Central memory CD4-positive, alpha-beta T cell (primary cell): ENCODE measurements at regions not wholly inside any gene's neighbourhood (a gene's known extent, or its start where the extent isn't known, plus 50 kb on each side); places are given as distances from the start of the nearest gene placed in this dataset.

ENCODE experiments used
- DNase-seq: peaks from one replicate; pipeline ENCODE4 v3.0.0; 2022

- DNase-seq, result peak; percentile 17
Observed at GRCh38 chr10:42933448-42934340, 143.2 kb upstream of the RET start.

DNA sequence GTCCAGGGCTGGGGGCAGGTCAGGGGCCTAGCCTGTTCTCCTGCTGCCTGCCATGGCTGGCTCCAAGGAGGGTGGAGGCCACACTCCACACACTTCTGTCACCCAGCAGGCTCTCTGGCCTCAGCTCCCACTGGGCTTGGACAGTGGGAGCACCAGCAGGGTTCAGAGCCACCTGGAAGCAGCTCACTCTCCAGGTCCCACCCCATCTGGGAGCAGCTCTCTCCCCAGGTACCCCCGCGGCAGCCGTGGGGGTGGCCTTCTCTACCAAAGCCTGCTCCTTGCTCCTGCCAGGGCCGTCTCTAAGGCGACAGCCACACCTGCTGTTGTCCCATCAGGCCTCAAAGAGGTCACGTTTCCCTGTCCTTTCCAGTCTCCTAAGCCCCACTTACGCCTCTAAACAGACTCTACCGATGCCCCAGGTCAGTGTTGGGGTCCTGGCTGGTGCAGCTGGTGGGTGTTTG is 142.5 kb upstream of the RET start:
- no peak for DNase-seq

DNA sequence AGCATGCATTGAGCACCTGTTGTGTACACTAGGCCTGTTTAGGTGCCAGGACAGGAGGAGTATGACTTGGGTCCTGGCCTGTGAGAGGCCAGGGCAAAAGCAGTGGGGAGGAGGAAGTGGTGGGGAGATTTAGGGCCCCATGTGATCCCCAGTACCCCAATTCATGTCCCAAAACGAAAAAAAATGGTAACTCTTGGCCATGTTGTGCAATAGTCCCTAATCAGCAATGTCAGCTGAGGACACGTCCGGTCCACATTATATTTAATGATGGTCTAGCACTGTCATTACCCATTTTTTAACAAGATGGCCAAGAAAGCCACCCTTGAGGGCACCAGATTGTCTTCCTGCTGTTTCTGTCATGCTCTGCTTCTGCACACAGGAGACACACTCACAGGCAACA is 142.0 kb upstream of the RET start:
- DNase-seq, result no peak

GRCh38 chr10:42935466-42935865 is 141.4 kb upstream of the RET start:
- no peak for DNase-seq

- DNase-seq, result no peak
Observed at GRCh38 chr10:42936580-42936979, 140.3 kb upstream of the RET start.

- no peak for DNase-seq
Observed at GRCh38 chr10:42937048-42937447, 139.8 kb upstream of the RET start.

GRCh38 chr10:42937649-42938180 is 139.2 kb upstream of the RET start:
- no peak for DNase-seq

- no peak for DNase-seq
Observed at GRCh38 chr10:42938351-42938750, 138.5 kb upstream of the RET start.

DNA sequence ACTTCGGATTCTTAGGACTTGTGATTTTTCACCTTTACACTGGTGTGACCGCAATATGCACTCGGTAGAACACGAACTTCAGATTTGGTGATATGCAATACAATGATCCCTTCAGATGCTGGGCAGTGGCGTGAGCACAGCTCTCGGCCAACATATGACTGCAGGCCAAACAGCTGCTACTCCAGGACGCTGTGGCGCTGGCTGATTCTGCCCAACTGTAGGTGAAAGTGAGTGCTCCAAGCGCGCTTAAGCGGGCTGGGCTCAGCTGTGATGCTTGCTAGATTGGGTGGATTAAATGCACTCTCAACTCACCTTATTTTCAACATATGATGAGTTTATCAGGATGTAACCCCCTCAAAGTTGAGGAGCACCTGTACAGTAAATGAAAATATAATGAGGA is 137.6 kb upstream of the RET start:
- no peak for DNase-seq

- DNase-seq, result no peak
Observed at GRCh38 chr10:42939685-42940366, 137.0 kb upstream of the RET start.

- DNase-seq, result no peak
Observed at GRCh38 chr10:42940487-42941294, 136.2 kb upstream of the RET start.

DNA sequence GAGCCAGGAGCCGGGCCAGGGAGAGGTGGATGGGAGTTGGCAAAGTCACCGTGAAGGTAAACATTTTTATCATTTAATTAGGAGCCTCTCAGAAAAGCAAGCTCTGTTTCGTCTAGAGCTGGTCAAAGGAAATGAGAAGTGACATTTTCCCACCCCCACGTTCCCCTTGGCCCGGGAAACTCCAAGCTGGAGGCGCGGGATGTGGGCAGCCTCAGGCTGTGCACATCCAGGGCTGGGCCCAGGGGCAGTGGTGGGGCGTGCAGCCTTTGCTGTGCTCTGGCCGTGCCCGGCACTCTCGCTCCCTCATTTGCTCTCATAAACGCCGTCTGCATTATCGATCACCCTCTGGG is 135.6 kb upstream of the RET start:
- DNase-seq, result no peak

GRCh38 chr10:42941790-42942189 is 135.1 kb upstream of the RET start:
- no peak for DNase-seq

- no peak for DNase-seq
Observed at GRCh38 chr10:42942279-42942950, 134.5 kb upstream of the RET start.

GRCh38 chr10:42943025-42943818 is 133.6 kb upstream of the RET start:
- DNase-seq, result no peak

GRCh38 chr10:42948040-42948439 is 128.8 kb upstream of the RET start:
- DNase-seq, result no peak

GRCh38 chr10:42949287-42949686 is 127.6 kb upstream of the RET start:
- DNase-seq, result no peak

DNA sequence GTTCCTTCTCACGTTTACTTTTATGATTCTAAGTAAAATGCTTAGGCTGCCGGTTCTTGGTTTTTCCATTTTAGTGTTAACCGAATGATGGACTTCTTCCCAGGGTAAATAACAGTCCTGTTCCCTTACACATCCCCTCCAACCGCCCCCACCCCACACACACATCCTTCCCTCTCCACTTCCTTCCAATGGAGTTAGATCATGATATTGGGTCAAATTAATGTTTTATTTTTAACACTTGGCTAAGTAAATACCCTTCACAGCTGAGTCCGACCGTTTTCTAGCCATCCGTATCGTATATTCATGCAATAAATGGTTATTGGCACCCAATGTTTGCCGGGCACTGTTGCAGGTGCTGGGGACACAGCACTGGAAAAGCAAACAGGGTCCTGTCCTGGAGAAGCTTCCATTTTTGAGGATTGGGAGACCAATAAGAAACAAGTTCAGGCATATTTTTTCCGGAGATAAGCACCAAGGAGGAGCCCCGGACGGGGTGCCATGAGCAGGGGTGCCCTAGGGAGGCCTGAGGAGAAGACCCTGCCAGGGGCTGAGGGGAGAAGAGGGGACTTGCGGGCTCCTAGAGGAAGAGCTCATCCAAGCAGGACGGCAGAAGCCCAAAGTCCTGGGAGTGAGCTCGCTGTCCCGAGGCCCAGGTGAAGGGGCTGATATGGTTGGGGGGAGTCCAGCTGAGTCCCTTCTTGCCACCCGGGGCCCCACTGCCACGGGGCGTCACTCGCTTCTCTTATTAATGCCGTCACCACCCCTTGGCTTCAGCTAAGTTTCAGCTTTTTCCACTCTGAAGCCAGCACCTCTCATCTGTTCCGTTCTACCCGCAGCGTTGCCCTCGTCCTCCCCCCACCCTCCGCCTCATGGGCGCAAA is 126.0 kb upstream of the RET start:
- no peak for DNase-seq

- no peak for DNase-seq
Observed at GRCh38 chr10:42951486-42952251, 125.2 kb upstream of the RET start.

DNA sequence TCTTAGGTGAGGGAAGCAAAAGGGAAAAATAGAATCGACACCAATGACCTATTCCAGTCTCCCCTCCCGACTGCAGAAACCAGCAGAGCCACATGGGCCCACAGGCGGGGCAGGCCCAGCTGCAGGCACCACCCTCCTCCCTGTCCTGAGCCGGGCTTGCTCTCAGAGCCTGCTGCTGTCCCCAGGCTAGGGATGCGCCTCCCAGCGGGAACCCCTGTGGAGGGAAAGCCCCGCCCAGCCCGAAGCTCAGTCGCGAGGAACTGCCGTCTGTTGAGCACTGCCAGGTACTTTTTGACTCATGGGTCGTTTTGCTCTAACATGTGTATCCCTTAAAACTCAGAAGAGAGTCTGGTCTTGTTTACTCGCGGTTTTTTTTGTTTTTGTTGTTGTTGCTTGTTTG is 124.5 kb upstream of the RET start:
- DNase-seq, result no peak
